HG02840 (cell line): ENCODE measurements at regions not wholly inside any gene's neighbourhood (a gene's known extent, or its start where the extent isn't known, plus 50 kb on each side); places are given as distances from the start of the nearest gene placed in this dataset.

Experiments
- ATAC-seq: cut with Tn5 transposase; IDR thresholded peaks from one replicate; pipeline ENCODE4 v1.9.1; 2021; ENCODE audit warnings: mild to moderate bottlenecking, moderate library complexity, moderate number of reproducible peaks; ENCODE audit not compliant: unreplicated experiment, low FRiP score

DNA sequence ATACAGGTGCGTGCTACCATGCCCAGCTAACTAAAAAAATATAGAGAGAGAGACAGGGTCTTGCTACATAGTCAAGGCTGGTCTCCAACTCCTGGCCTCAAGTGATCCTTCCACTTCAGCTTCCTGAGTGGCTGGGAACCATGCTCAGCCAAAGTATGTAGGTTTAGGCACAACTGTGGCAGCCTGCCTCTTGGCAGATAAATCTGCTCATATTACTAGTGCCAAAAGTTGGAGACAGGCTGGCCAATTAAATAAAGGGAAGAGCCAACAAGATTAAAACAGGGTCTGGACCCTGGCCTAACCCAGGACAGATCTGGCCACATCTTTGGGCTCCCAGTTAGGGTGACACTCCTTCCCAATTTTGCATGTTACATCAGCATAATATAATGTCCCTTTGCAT is 151.7 kb downstream of the CBLN1 start:
- ATAC-seq = no peak

DNA sequence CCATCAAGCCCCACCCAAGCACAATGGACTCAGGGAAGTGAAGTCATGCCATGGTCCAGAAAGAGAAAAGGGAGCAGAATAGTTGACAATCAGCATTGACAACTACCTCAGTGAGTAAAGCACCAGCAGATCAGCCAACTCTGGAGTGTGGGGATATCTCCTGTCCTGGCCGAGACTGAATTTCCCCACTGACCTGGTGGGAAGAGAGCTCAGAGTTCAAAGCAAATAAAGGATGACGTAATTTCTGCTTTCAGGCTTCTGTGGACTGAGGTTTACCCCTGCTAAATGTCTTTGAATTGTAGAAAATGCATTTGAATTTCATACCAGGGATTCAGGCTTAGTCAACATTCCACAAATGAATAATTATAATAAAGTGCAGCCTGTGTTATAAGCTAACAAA is 152.9 kb downstream of the CBLN1 start:
- ATAC-seq = no peak

- ATAC-seq = no peak
Measured at GRCh38 chr16:49127103-49127502, 154.5 kb downstream of the CBLN1 start.

GRCh38 chr16:49121636-49122035 is 160.0 kb downstream of the CBLN1 start:
- ATAC-seq = no peak

- no peak for ATAC-seq
Measured at GRCh38 chr16:49120631-49121030, 161.0 kb downstream of the CBLN1 start.

GRCh38 chr16:49116873-49117272 is 164.8 kb downstream of the CBLN1 start:
- no peak for ATAC-seq

- no peak for ATAC-seq
Measured at GRCh38 chr16:49115956-49116355, 165.7 kb downstream of the CBLN1 start.

GRCh38 chr16:49112754-49113153 is 168.9 kb downstream of the CBLN1 start:
- no peak for ATAC-seq

GRCh38 chr16:49111351-49111750 is 170.3 kb downstream of the CBLN1 start:
- ATAC-seq = no peak

DNA sequence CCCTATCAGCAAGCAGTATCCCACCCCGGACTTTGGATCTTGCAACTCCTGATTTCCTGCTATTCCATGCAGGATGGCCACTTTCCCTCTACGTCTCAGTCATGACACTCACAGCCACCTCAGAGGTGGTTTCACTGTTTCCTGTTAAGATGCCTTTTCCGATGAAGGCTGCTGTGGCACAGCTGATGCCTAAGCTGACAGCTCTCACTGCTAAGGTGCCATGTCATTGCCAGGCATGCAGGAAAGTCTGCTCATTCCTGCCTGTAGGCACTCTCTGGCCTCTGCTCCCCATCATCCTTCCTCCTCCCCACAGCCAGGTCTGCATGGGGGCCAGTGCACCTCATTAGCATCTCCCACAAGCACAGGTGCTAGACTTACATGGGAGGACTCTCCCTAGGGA is 173.0 kb downstream of the CBLN1 start:
- no peak for ATAC-seq

- no peak for ATAC-seq
Measured at GRCh38 chr16:49103298-49103697, 178.3 kb downstream of the CBLN1 start.

DNA sequence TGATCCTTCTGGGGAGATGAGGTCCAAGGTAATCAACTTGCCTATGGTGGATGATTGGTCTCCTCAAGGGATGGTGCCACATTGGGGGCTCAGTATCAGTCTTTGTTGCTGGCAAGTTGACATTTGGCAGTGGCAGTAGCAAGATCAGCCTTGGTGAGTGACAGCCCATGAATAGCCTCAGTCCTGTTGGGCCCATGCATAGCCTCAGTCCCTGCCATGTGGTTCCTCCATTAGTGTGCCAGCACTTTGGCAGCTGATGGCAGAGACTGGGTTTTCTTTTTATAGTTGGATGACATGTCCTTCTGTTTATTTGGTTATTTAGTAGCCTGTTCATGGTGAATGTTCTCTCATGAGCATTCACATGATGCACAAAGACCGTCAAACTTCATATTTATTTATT is 179.6 kb downstream of the CBLN1 start:
- no peak for ATAC-seq

DNA sequence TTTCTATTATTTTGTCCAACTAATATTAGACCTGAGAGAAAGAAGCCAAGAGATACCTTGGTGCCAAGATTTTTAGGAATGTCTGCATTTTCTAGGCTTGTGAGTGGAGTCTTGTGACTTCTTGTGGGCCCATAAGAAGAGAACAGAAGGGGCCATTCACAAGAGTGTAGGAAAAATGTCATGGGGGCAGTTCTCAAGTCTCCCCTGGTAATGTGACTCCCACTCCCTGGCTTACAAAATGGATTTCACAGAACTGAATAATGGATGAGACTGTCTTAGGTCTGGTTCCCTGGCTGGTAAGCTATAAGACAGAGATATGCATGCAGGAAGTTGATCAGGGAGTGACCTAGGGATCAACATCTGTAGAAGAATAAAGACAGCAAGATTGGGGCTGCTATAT is 181.3 kb downstream of the CBLN1 start:
- ATAC-seq = no peak

GRCh38 chr16:49097964-49098363 is 183.7 kb downstream of the CBLN1 start:
- no peak for ATAC-seq

DNA sequence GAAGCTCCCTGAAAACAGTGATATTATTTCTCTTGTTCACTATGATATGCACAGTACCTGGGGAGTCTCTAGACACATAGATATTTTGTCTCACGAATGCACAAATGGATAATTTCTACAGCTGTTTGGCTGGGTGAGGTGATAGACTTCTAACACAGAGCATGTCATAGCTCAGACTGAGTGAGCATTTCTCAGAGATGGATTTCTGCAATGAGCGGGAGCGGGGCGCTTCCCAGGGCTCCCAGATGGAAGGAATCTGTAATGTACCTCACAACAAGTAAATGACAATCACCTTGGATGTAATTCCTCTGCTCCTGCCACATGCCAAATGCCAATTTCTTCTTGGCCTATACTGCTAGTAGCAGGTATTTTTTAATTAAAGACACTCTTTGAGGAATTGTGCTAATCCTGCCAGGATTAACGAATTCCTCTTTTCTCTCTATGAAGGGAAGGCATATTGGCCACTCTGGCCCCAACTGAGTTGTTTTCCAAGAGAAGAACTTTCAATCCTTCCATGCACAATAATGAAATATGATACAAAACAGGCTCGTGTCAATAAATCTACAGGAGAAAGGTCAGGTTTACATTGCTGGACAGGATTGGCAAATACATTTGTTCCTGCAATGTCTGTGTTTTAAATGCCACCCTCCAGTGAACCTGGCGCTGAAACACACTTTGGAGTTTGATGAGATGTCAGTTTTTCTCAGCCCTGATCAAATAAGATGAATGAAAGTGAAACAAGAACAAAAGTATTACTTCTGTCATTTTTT is 185.3 kb downstream of the CBLN1 start:
- ATAC-seq = no peak

DNA sequence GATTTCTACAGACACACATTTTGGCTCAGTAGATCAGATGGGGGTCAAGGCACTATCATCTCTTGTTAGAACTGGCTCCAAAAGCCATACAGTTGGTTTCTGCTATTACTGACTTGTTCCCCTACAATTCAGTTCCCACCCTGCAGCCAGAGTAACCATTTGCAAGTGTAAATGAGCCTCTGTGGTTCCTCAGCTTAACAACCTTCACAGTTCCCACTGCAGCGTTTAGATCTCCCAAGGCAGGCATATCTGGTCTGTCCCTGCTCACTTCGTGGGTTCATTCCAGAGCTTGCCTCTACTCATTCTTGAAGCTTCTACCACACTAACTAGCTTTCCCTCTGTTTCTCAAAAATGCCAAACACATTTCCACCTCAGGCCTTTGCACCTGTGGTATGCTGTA is 186.1 kb downstream of the CBLN1 start:
- ATAC-seq = no peak

DNA sequence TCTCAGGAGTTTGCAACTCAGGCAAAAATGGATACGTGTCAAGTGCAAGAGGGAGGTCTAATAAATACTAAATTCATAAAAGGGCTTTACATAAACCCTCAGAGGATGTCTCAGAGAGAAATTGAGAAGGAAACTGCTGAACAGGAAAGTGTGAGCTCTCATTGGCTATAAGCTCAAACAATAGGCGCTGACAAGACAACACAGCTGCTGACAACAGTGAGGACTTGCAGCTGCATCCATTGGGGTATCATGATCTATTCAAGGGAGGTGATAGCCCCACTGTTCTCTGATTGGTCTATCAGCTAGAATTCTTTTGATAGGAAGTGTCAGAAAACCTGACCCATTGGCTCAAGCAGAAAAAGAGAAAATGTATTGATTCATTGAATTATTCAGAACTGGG is 187.2 kb downstream of the CBLN1 start:
- ATAC-seq = no peak

DNA sequence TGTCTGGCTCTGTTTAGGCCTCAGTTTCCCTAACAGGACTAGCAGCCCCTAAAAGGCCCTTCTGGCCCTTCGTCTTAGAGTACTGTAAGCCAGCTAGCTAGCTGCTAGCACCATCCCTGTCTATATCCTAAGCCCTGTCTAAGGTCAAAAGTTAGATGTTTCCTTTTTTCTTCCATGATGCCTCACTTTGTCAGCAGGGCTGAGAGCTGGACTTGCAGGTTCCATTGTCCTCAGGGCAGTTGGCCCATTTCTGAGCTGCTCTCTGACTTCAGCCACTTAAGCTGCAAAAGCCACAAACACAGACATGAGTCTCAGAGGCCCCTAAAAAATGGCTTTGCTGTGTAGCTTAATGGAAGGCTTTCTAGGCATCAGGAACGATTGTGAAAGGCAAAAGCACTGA is 187.7 kb downstream of the CBLN1 start:
- no peak for ATAC-seq

GRCh38 chr16:49092704-49093103 is 188.9 kb downstream of the CBLN1 start:
- no peak for ATAC-seq

GRCh38 chr16:49089533-49089932 is 192.1 kb downstream of the CBLN1 start:
- ATAC-seq = no peak

DNA sequence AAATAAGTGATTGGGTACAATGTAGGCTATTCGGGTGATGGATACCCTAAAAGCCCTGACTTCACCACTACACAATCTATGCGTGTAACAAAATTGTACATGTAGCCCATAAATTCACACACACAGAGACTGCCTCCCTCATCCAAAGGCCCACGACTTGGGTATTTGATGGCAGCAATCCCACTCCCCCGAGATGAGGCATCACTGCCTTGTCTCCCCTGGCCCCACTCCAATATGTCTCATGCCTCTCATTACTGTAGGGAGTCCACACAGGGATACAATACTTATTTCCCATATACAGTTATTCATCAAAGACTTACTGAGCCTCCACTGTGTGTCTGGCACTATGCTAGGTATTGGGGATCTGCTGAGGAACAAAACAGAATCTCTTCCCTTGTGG is 192.6 kb downstream of the CBLN1 start:
- no peak for ATAC-seq

GRCh38 chr16:49085686-49086085 is 196.0 kb downstream of the CBLN1 start:
- ATAC-seq = no peak
